ENCODE measurements at regions not wholly inside any gene's neighbourhood (a gene's known extent, or its start where the extent isn't known, plus 50 kb on each side); places are given as distances from the start of the nearest gene placed in this dataset.

- no peak for TF ChIP-seq CTCF (IDR thresholded peaks at IDR 0.05; ENCODE audit: control insufficient read depth, extremely low read depth, insufficient read depth)
Measured at GRCh38 chr2:142827170-142827569, 50.3 kb upstream of the KYNU start.

DNA sequence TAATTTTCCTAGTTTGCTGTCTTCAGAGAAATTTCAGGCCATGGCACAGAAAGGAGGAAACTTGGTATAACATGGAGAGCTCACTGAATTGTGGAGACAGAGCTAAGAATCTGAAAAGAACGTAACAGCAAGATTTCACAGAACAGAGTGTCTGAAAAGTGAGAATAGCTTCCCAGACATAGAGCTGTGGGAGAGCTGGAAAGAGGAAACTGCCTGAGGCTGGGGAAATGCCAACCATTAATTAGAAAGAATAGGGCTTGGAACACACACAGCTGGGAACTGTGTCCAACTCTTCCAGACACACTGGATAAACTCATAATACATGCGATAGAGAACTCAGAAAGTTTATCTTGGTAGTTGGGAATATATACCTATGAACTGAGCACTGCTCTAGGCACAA is 51.6 kb upstream of the KYNU start:
- H3K4me3 ChIP-seq (ENCODE audit: low read depth, low read length) = no peak overlapping the region
- no peak for TF ChIP-seq CTCF (IDR thresholded peaks at IDR 0.05; ENCODE audit: control insufficient read depth, extremely low read depth, insufficient read depth)
- no peak for DNase-seq (ENCODE audit: low read depth)

More at GRCh38 chr2:142827170-142827569, 50.3 kb upstream of the KYNU start:
- no peak for DNase-seq (ENCODE audit: low read depth)
- no peak overlapping the region for H3K4me3 ChIP-seq (ENCODE audit: low read depth, low read length)

GRCh38 chr2:142824756-142825155 is 52.7 kb upstream of the KYNU start:
- H3K4me3 ChIP-seq (ENCODE audit: low read depth, low read length) = no peak overlapping the region
- no peak for DNase-seq (ENCODE audit: low read depth)
- TF ChIP-seq CTCF (IDR thresholded peaks at IDR 0.05; ENCODE audit: control insufficient read depth, extremely low read depth, insufficient read depth) = no peak

DNA sequence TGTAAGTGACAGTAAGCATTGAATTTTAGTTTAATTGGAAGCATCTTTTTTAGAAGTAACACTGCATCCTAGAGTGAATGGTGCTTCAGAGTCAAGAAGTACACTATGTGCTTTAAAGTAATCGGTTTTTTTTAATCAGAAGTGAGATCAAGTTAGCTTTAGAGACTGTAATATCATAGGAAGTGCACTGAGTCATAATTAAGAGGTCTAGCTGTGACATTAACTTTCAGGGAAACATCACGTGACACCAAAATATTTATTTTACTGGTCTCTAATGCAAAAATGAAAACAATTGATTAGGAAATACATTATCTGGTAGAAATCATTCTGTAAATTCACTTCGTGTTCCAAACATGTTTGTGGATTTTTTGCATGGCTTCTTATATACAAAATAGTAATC is 55.3 kb upstream of the KYNU start:
- H3K4me3 ChIP-seq (ENCODE audit: low read depth, low read length) = no peak overlapping the region
- no peak for DNase-seq (ENCODE audit: low read depth)
- no peak for TF ChIP-seq CTCF (IDR thresholded peaks at IDR 0.05; ENCODE audit: control insufficient read depth, extremely low read depth, insufficient read depth)

DNA sequence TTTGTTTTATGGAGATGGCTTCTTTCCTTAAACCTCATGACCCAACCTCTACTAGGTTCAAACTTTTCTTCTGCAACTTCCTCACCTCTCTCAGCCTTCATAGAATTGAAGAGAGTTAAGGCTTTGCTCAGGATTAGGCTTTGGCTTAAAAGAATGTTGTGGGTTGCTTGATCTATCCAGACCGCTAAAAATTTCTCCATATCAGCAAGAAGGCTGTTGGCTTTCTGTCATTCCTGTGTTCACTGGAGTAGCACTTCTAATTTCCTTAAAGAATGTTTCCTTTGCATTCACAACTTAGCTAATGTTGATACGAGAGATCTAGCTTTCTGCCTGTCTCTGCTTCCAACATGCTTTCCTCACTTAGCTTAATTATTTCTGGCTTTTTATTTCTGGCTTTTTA is 58.1 kb upstream of the KYNU start:
- no peak for DNase-seq (ENCODE audit: low read depth)

DNA sequence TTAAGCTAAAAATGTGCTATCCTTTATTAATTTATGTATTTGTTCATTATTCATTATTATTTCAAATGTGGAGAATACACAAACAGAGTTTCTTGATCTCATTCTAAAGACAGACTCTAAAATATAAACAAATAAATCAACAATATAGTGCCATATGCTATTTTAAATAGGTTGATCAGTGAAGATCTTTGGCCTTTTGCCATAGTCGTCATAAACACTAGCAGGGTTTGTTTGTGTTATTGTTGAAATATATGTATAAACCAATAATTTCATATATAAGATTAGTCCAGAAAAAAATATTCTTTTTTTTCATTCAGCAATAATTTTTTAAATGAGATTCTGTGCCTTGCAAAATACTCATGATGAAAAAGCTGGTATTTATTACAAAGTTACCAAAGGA is 62.1 kb upstream of the KYNU start:
- no peak for TF ChIP-seq CTCF (IDR thresholded peaks at IDR 0.05; ENCODE audit: control insufficient read depth, extremely low read depth, insufficient read depth)
- no peak for DNase-seq (ENCODE audit: low read depth)

More for the DNA sequence above, 58.1 kb upstream of the KYNU start:
- TF ChIP-seq CTCF (IDR thresholded peaks at IDR 0.05; ENCODE audit: control insufficient read depth, extremely low read depth, insufficient read depth) = no peak
- H3K4me3 ChIP-seq (ENCODE audit: low read depth, low read length) = no peak overlapping the region

More for the DNA sequence above, 62.1 kb upstream of the KYNU start:
- H3K4me3 ChIP-seq (ENCODE audit: low read depth, low read length) = no peak overlapping the region

Measured in LNCaP clone FGC (cell line).